NB4 (cell line): ENCODE measurements at regions not wholly inside any gene's neighbourhood (a gene's known extent, or its start where the extent isn't known, plus 50 kb on each side); places are given as distances from the start of the nearest gene placed in this dataset.

ENCODE experiments used
- DNase-seq: peaks from one replicate; pipeline ENCODE4 v3.0.0; 2010; ENCODE audit warnings: low read depth
- H3K4me3 ChIP-seq: one replicate; pipeline ENCODE4 v1.5.1; 2011; ENCODE audit warnings: mild to moderate bottlenecking, low read depth, low read length, moderate library complexity
- CTCF ChIP-seq: IDR thresholded peaks from one replicate; pipeline ENCODE4 v1.5.1; 2012; ENCODE audit warnings: low read depth, low read length
- MAX ChIP-seq: IDR thresholded peaks from 2 replicates; pipeline ENCODE4 v1.6.1; 2011; ENCODE audit warnings: low read depth, low read length
- MYC ChIP-seq: IDR thresholded peaks from 2 replicates; pipeline ENCODE4 v1.6.1; 2011; ENCODE audit warnings: low read depth, low read length
- POLR2A ChIP-seq: IDR thresholded peaks from 2 replicates; pipeline ENCODE4 v1.6.1; 2011; ENCODE audit warnings: mild to moderate bottlenecking; ENCODE audit not compliant: insufficient read length; ENCODE audit errors: extremely low read depth

- DNase-seq, result no peak
- TF ChIP-seq POLR2A, result no peak
- TF ChIP-seq MAX, result no peak
- TF ChIP-seq CTCF, result no peak
- TF ChIP-seq MYC, result no peak
- no peak overlapping the region for H3K4me3 ChIP-seq
Observed at GRCh38 chr1:5405263-5405662, 587.0 kb downstream of the NPHP4 start.

GRCh38 chr1:5404412-5405203, 587.6 kb downstream of the NPHP4 start:
- H3K4me3 ChIP-seq, result no peak overlapping the region
- TF ChIP-seq CTCF (no peak), MYC (no peak), MAX (no peak), POLR2A (no peak)
- DNase-seq, result no peak

GRCh38 chr1:5403935-5404334, 588.3 kb downstream of the NPHP4 start:
- no peak overlapping the region for H3K4me3 ChIP-seq
- DNase-seq, result no peak
- no peak for TF ChIP-seq MYC
- TF ChIP-seq CTCF, result no peak
- no peak for TF ChIP-seq POLR2A
- no peak for TF ChIP-seq MAX

- no peak for TF ChIP-seq MAX
- TF ChIP-seq MYC, result no peak
- TF ChIP-seq POLR2A, result no peak
- TF ChIP-seq CTCF, result no peak
- no peak for DNase-seq
- no peak overlapping the region for H3K4me3 ChIP-seq
Observed at GRCh38 chr1:5402618-5403017, 589.6 kb downstream of the NPHP4 start.

- no peak for DNase-seq
- TF ChIP-seq POLR2A (no peak), MAX (no peak)
- H3K4me3 ChIP-seq, result no peak overlapping the region
Observed at GRCh38 chr1:5399771-5400170, 592.5 kb downstream of the NPHP4 start.

GRCh38 chr1:5396593-5396992, 595.6 kb downstream of the NPHP4 start:
- no peak for DNase-seq
- no peak for TF ChIP-seq CTCF
- TF ChIP-seq POLR2A, result no peak
- TF ChIP-seq MYC, result no peak
- TF ChIP-seq MAX, result no peak
- no peak overlapping the region for H3K4me3 ChIP-seq
